ENCODE measurements at regions not wholly inside any gene's neighbourhood (a gene's known extent, or its start where the extent isn't known, plus 50 kb on each side); places are given as distances from the start of the nearest gene placed in this dataset.

DNA sequence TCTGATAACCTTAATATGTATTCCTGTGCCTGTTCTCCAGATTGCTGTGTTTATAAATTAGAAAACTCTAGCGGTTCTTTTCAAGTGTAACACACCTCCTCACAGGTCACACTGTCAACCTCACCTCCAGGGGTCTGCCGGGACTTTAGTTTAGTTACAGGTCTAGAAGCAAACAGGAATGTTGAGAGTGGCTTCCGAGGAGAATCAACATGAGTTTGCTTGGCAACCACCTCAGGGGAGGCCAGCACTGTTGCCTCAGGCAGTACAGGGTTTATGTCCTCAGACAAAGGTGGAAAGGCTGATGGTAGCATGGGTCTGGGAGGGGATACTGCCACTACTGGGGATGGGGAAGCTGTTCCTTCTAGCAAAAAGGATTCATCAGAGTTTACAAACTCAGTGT is 438.0 kb downstream of the DTHD1 start:
- TF ChIP-seq, protein P1, sequence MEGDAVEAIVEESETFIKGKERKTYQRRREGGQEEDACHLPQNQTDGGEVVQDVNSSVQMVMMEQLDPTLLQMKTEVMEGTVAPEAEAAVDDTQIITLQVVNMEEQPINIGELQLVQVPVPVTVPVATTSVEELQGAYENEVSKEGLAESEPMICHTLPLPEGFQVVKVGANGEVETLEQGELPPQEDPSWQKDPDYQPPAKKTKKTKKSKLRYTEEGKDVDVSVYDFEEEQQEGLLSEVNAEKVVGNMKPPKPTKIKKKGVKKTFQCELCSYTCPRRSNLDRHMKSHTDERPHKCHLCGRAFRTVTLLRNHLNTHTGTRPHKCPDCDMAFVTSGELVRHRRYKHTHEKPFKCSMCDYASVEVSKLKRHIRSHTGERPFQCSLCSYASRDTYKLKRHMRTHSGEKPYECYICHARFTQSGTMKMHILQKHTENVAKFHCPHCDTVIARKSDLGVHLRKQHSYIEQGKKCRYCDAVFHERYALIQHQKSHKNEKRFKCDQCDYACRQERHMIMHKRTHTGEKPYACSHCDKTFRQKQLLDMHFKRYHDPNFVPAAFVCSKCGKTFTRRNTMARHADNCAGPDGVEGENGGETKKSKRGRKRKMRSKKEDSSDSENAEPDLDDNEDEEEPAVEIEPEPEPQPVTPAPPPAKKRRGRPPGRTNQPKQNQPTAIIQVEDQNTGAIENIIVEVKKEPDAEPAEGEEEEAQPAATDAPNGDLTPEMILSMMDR (IDR thresholded peaks at IDR 0.05): no peak
- no peak for TF ChIP-seq EP300 (IDR thresholded peaks at IDR 0.05)
- TF ChIP-seq POLR2A (IDR thresholded peaks at IDR 0.05): no peak

Measured in stomach (tissue), 4 donors.